PFSK-1 (cell line): ENCODE measurements at regions not wholly inside any gene's neighbourhood (a gene's known extent, or its start where the extent isn't known, plus 50 kb on each side); places are given as distances from the start of the nearest gene placed in this dataset.

ENCODE experiments used
- POLR2AphosphoS5 ChIP-seq: IDR thresholded peaks from 2 replicates; pipeline ENCODE4 v1.6.1; 2012; ENCODE audit warnings: low read depth, mild to moderate bottlenecking, control low read depth, low read length, moderate library complexity
- REST ChIP-seq, 2 experiments: IDR thresholded peaks; 2 replicates each; pipeline versions ENCODE4 v1.6.1 to v1.8.0; 2011 to 2012; ENCODE audit warnings: low read depth in 2 of 2, low read length in 2 of 2, control low read depth in 1 of 2, inconsistent platforms in 1 of 2, mild to moderate bottlenecking in 1 of 2, moderate library complexity in 1 of 2; ENCODE audit not compliant: insufficient read depth in 1 of 2
- SIN3A ChIP-seq: IDR thresholded peaks from 2 replicates; pipeline ENCODE4 v1.6.1; 2012; ENCODE audit warnings: mild to moderate bottlenecking, low read length, moderate library complexity, borderline replicate concordance; ENCODE audit not compliant: insufficient read depth
- TAF1 ChIP-seq: IDR thresholded peaks from 2 replicates; pipeline ENCODE4 v1.6.1; 2012; ENCODE audit warnings: low read length, control low read depth, borderline replicate concordance; ENCODE audit not compliant: insufficient read depth

GRCh38 chr9:115223471-115223870, 105.5 kb upstream of the TNC start:
- no peak for TF ChIP-seq POLR2AphosphoS5
- TF ChIP-seq REST (IDR thresholded peaks at IDR 0.05; ENCODE audit: insufficient read depth in 1 of 2, low read depth in 2 of 2, low read length in 2 of 2): no peak
- TF ChIP-seq TAF1: no peak
- no peak for TF ChIP-seq SIN3A
